Fibroblast of lung (primary cell): ENCODE measurements at regions not wholly inside any gene's neighbourhood (a gene's known extent, or its start where the extent isn't known, plus 50 kb on each side); places are given as distances from the start of the nearest gene placed in this dataset.

Experiments used
- CTCF ChIP-seq, 2 donors: IDR thresholded peaks in 1 of 2; conservative IDR thresholded peaks in 1 of 2; 1 replicate in 1 of 2; 2 replicates in 1 of 2; pipeline ENCODE4 v1.5.1; 2011 to 2012; ENCODE audit warnings: low read length in 2 of 2, control low read depth in 1 of 2, inconsistent platforms in 1 of 2, low read depth in 1 of 2, mild to moderate bottlenecking in 1 of 2
- EZH2 ChIP-seq: IDR thresholded peaks from 2 replicates; pipeline ENCODE4 v1.5.1; 2012; ENCODE audit warnings: low read length, control low read depth, mild to moderate bottlenecking; ENCODE audit errors: missing control alignments

- TF ChIP-seq CTCF (conservative IDR thresholded peaks at IDR 0.05 in 1 of 2, IDR thresholded peaks at IDR 0.05 in 1 of 2; ENCODE audit: low read depth in 1 of 2, low read length in 2 of 2) = no peak
- TF ChIP-seq EZH2 = no peak
Observed at GRCh38 chr18:67386032-67386431, 130.5 kb downstream of the DSEL start.
